ENCODE measurements at regions not wholly inside any gene's neighbourhood (a gene's known extent, or its start where the extent isn't known, plus 50 kb on each side); places are given as distances from the start of the nearest gene placed in this dataset.
"Not testable (repeated sequence)": the region's sequence is repeated elsewhere in the genome, so short reads cannot be mapped to it uniquely, and the experiment has no call there.

DNA sequence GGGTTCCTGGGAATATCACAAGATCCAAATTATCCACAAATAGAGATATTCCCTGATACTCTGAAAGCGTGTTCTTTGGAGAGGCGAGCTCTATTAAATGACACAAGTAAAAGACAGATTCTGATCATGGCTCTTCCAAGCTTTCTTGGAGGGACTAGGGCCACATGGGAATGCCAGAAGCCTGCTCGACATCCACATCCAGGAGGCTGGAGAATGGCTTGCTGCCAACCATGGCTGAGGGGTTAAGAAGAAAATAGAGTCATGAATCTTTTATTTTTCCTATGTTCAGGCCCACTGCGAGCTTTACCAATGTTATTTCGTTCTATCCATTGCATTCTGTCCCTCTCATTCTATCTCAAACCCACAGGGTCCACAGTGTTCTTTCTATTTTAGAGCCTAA lies 1018.0 kb upstream of the CELF2 start:
- POLR2A ChIA-PET, result no interaction called here
- CTCF ChIA-PET, result no interaction called here

DNA sequence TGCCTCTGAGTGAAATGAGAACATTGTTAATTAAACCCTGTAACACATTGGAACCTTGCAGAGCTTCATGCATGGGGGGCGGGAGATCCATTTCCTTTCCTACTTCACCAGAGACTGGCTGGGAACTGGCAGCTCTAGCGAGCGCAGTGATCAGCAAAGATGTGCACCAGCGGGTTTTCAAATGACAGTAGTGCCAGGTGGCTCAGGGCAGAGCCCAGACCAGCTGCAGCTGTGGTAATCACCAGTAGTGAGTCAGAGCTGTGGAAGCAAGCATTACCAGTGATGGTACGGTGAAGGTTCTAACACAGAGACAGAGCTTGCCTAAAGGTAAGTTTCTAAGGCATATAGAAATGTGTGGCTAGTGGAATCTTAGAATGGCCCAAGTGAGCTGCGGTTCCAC lies 1009.7 kb upstream of the CELF2 start:
- ChIA-PET POLR2A (no interaction called here), CTCF (no interaction called here)

DNA sequence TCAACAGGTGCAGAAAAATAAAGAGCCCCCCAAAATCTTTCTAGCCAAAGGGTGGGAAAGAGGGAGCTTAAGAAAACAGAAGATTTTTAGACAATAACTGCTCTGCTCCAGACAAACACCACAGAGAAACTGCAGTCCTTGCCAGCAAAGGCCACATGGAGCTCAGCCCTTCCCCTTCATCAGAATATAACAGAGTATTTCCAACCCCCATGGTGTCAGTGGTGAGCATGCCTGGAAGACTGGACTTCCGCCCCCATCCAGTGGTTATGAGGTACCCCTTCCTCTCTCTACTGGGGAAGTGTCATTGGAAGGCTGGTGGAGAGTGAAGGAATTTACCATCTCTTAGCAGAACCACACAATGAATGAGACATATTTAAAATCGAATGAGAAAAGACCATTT lies 1007.3 kb upstream of the CELF2 start:
- CTCF ChIA-PET, result no interaction called here
- POLR2A ChIA-PET, result no interaction called here

DNA sequence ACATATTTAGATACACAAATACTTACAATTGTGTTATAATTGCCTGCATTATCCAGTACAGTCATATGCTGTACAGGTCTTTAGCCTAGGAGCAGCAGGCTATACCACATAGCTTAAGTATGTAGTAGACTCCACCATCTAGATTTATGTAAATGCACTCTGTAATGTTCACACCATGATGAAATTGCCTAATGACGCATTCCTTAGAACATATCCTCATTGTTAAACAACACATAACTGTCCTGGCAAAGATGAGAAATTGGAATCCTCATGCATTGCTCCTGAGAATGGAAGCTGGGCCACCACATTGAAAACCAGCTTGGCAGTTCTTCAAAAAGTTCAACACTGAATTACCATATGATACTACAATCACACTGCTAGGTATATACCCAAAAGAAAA lies 1002.8 kb upstream of the CELF2 start:
- POLR2A ChIA-PET, result no interaction called here
- CTCF ChIA-PET, result no interaction called here

DNA sequence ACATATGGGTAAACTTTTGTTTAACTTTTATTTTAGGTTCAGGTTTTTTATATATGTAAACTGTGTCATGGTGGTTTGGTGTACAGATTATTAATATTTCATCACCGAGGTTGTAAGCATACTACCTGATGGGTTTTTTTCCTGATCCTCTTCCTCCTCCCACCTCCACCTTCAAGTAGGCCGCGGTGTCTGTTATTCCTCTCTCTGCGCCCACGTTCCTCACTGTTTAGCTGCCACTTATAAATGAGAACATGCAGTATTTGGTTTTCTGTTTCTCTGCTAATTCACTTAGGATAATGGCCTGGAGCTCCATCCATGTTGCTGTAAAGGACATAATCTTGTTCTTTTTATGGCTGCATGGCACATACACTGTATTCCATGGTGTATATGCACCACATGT lies 1000.0 kb upstream of the CELF2 start:
- POLR2A ChIA-PET, result no interaction called here
- CTCF ChIA-PET, result no interaction called here

DNA sequence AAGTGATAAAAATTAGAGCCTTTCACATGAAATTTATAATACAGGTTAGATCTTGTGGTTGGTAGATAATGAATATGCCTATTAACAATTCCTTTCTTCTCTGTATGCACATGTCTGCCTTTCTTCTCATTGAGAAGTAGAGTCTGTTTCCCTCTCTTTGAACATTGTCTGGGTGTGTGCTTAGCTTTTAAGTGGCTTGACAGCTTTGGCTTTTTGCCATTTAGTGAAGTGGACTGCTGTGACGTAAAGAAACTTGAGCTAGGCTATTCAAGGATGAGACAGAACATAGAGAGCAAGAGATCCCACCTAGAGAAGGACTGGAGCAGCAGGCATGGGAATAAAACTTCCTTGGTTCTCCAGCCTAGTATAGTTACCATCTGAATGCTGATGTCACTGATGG lies 996.7 kb upstream of the CELF2 start:
- ChIA-PET CTCF (no interaction called here), POLR2A (no interaction called here)

- POLR2A ChIA-PET, result no interaction called here
- CTCF ChIA-PET, result no interaction called here
Measured at GRCh38 chr10:10032991-10033390, 984.7 kb upstream of the CELF2 start.

- POLR2A ChIA-PET, result no interaction called here
- CTCF ChIA-PET, result no interaction called here
Measured at GRCh38 chr10:10038348-10038747, 979.3 kb upstream of the CELF2 start.

DNA sequence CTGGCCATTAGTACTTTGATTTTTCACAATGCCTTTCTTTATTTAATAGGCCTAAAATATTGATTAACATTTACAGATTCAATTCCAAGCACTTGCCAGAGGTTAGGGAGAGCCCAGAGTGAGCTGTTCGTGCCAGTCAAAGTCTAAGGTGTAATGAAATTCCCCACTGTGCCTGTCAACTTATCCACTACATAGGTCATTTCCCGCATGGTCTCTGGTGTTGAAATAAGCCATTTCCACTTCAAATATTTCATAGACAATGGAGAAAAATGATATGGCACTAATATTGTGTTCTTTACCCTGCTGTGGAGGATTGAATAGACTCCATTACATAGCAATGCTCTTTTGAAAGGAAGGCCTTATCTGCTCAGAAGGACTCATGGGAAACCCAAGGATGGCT lies 978.1 kb upstream of the CELF2 start:
- POLR2A ChIA-PET, result no interaction called here
- CTCF ChIA-PET, result no interaction called here

DNA sequence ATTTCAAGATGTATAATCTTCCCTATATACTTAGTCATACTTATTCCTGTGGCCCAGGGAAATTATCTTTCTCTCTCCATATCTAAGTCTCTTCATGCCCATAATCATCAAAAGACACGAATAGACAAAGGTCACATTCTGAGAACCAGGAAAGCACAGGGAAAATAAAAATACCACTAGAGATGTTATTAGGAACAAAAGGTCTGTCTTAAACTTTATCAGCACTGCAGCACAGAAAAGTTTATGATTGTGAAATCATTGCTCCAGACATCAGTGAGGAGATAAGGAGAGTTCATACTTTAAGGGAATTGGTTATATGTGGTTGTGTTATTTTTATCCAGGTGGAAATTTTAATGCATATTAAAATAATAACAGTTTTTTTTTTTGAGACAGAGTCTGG lies 974.6 kb upstream of the CELF2 start:
- ChIA-PET POLR2A (no interaction called here), CTCF (no interaction called here)

DNA sequence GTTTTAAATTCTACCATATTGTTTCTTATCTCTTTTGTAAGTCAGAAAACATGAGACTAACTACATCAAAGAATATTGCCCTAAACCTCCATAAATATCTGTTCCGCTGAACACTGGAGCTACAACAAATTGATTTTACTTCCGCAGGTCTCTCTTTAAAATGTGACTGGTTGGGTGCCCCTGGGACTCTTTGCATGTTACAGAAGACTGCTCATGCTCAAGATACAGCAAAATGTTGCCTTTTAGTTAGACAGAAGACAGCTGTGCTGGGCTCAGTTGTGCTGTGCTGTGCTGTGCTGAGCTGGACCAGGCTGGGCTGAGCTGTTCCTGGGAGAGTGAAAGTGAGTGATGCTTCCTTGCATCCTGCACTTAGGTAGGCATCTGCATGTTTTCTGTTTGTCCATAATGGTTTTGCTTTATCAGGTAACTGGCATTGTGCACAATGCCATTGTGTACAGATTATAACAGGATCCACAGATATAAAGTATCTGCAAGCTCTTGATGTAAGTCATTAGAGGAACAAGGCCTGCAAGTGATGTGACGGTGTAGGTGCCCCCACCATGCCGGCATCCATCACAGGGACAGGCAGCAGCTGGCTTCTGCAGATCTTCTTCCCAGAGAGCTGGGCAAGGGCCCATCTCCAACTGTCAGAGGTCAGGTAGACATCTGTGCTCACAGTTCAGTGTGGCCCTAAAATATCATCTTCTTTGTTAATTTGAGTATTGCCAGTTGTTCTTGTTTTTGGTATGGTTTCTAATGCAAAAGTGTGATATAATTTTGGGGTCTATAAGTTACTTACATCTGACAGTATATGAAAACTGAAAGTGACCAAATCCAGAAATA lies 972.5 kb upstream of the CELF2 start:
- POLR2A ChIA-PET, result no interaction called here
- CTCF ChIA-PET, result no interaction called here

DNA sequence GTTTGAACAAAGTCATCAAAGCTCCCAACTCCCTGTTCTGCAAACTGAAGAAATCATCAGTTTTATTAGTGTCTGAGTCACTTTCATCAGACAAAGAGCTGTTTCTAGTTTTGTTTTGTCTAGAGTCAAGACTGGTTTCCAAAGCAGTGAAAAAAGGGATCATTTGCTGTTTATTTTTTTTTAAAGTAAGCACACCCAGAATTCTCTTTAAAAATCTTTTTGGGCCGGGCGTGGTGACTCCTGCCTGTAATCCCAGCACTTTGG lies 972.0 kb upstream of the CELF2 start:
- ChIA-PET POLR2A (no interaction called here), CTCF (no interaction called here)

DNA sequence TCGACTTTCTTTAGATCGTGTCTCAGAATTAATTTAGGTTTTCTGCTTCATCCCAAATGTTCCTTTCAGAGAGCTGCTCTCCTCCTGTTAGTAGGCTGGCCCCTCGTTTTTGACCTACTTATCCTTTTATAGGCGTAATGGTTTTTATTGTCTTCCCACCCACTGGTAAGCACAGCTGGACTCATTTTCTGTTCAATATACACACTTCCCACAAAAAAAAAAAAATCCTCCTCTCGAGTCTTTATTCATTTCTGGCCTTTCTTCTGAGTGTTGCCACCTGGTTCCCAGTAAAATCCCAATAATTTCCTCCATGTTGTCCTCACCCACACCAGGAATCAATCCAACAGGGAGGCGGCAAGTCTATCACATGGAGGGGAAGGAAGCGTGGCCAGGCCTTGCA lies 970.2 kb upstream of the CELF2 start:
- CTCF ChIA-PET, result no interaction called here
- POLR2A ChIA-PET, result no interaction called here

- POLR2A ChIA-PET, result no interaction called here
Measured at GRCh38 chr10:10053051-10053450, 964.6 kb upstream of the CELF2 start.

DNA sequence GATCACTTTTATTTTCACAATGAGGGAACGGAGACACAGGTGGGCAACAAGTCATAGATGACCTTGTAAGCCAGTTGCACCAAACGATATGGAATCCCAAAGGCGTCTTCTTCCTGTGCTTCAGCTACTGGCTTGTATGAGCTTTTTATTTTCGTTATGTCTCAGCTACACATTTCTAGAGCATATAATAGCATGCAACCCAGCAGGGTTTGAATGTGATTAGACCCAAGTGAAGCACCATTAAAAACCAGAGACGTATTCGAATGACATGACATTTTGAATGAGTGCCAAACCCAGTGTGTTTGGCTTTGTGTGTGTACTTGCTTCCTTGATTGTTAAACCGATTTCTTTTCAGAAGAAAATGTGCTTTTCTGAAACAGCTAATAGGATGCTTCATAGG lies 963.2 kb upstream of the CELF2 start:
- ChIA-PET POLR2A (no interaction called here), CTCF (no interaction called here)

More at GRCh38 chr10:10053051-10053450, 964.6 kb upstream of the CELF2 start:
- CTCF ChIA-PET, result no interaction called here

DNA sequence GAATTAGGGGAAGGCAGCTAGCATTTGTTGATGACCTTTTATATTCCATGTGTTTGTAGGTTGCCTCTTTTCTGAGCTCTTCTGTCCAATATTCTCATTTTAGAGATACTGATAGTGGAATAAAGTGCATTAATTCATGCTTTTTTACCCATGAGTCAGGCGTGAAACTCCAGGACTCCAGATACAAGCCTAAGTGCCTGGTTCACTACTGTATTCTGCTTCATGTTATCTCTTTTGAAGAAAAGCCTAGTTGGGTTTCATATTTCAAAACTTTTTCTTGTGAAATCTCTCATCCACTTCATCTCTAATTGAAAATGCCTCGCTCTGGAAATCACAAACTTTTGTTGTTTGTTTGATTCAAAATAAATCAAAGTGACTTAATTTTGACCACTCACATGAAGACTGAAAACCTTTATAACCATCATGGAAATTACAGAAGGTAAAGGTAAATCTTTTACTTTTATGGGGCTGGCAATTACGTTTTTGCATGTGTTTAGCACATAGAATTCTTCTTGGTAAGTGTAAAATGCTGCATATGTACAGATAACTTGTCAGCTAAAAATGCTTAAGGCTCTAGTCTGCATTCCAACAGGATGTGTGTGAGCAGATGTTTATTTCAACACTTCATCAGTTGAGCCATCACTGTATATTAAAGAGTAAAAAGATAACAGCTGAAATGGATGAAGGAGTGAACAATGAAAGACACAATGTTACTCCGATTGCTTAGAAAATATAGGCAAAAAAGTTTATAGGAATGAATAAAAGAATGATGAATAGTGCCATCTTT lies 961.8 kb upstream of the CELF2 start:
- CTCF ChIA-PET, result no interaction called here
- POLR2A ChIA-PET, result no interaction called here

DNA sequence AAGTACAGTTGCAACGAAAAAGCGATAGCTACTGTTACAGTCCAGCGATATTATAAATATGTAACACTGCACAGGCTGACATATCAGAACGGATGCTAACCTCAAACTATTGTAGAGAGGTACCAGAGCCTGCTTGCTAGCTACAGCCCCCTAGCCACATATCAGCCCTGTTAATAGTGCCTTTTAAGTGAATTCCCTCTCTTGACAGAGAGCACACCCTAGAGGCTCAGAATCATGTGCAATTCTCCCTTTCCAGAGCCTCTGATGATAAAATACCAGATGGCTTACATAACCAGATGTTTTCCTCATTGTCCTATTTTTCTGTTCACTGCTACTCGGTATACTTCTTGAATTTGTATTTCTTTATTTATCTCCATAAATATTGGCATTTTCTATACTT lies 960.7 kb upstream of the CELF2 start:
- CTCF ChIA-PET, result no interaction called here
- POLR2A ChIA-PET, result no interaction called here

- ChIA-PET CTCF (no interaction called here), POLR2A (no interaction called here)
Measured at GRCh38 chr10:10067644-10068043, 950.0 kb upstream of the CELF2 start.

DNA sequence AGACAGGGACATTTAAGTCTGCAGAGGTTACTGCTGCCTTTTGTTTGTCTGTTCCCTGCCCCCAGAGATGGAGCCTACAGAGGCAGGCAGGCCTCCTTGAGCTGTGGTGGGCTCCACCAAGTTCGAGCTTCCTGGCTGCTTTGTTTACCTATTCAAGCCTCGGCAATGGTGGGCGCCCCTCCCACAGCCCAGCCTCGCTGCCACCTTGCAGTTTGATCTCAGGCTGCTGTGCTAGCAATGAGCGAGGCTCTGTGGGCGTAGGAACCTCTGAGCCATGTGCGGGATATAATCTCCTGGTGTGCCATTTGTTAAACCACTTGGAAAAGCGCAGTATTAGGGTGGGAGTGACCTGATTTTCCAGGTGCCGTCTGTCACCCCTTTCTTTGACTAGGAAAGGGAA lies 942.8 kb upstream of the CELF2 start:
- CTCF ChIA-PET, POLR2A ChIA-PET: not testable (repeated sequence)

DNA sequence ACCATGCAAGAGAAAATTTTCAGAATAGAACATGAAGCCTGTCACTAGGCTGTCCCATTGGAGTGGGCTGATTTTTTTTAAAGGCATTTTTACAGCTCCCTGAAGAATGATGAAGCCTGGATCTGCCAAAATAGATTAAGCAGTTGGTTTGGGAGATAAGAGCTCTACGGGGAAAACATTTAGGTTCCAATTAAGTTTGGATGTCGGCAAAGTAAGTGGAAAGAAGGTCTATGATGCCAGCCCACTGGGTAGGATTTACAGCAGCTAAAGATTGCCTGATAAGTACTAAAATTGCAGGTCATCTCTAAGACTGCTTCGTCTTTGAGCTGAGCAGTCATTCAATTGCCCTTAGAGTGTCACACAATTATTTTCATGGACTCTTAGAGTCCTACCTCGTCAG lies 939.2 kb upstream of the CELF2 start:
- CTCF ChIA-PET, result no interaction called here
- POLR2A ChIA-PET, result no interaction called here

- POLR2A ChIA-PET, result no interaction called here
- CTCF ChIA-PET, result no interaction called here
Measured at GRCh38 chr10:10092581-10092980, 925.1 kb upstream of the CELF2 start.

DNA sequence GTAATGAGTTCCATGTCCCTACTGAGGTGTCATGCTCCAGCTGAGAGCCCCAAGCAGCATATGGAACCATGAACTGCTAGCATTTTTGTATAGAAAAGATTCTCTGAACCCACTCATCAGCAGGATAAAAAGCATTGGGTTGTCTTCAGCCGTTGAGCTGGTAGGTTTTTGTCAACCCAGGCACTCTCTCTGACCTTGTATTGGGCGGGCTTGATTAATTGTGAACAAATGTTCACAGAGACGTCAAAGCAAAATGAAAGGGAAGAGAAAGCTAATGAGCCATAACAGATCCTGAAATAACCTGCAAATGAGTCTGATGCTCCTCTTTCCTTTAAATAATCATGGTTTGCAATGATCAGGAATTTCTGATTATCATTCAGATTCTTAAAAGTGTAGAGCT lies 924.7 kb upstream of the CELF2 start:
- ChIA-PET CTCF (no interaction called here), POLR2A (no interaction called here)
